SK-N-SH (cell line): ENCODE measurements at regions not wholly inside any gene's neighbourhood (a gene's known extent, or its start where the extent isn't known, plus 50 kb on each side); places are given as distances from the start of the nearest gene placed in this dataset.

Experiments used
- CTCF ChIA-PET: fragments of 300-600, 350-600 bp; formaldehyde crosslinking; extraction: SDS; loops from one replicate; lab custom pipeline; 2021; lab: Yijun Ruan, JAX
- POLR2A ChIA-PET: fragments of 350-600 bp; sonication (Branson Sonifier 250); formaldehyde crosslinking; extraction: SDS; loops from one replicate; lab custom pipeline; 2020; ENCODE audit warnings: antibody characterized with exemption, inconsistent platforms; lab: Yijun Ruan, JAX
- DNase-seq: peaks from one replicate; pipeline ENCODE4 v3.0.0; 2012
- H2AFZ ChIP-seq: fragments of 200-600 bp; sonication (generic); 2 replicates; pipeline ENCODE4 v1.8.1; 2016; ENCODE audit warnings: antibody characterized with exemption, mild to moderate bottlenecking, low read depth
- H3F3A ChIP-seq: fragments of 200-600 bp; sonication (generic); replicated peaks from 2 replicates; pipeline ENCODE3; 2016; ENCODE audit warnings: antibody characterized with exemption, mild to moderate bottlenecking; ENCODE audit not compliant: insufficient read depth
- H3K27ac ChIP-seq, 2 experiments: fragments of 200-500 bp in 1 of 2; fragments of 200-600 bp in 1 of 2; sonication (Bioruptor generic) in 1 of 2; sonication (generic), shearing (Covaris generic) in 1 of 2; 2 replicates each; pipeline versions ENCODE4 v1.5.1 to v1.6.1; 2014 to 2016; ENCODE audit warnings: low read depth in 2 of 2, inconsistent platforms in 1 of 2, low read length in 1 of 2, mild to moderate bottlenecking in 1 of 2, mixed read lengths in 1 of 2
- H3K27me3 ChIP-seq: fragments of 200-600 bp; sonication (generic), shearing (Covaris generic); 2 replicates; pipeline ENCODE4 v1.6.1; 2016; ENCODE audit warnings: mixed run types; ENCODE audit not compliant: insufficient read depth
- H3K36me3 ChIP-seq, 2 experiments: fragments of 200-500 bp in 1 of 2; fragments of 200-600 bp in 1 of 2; sonication (Bioruptor generic) in 1 of 2; sonication (generic) in 1 of 2; replicated peaks in 1 of 2; 2 replicates each; pipeline versions ENCODE3 to v1.5.1; 2014 to 2016; ENCODE audit warnings: low read length in 1 of 2, mild to moderate bottlenecking in 1 of 2; ENCODE audit not compliant: insufficient read depth in 2 of 2, control insufficient read depth in 1 of 2
- H3K4me1 ChIP-seq, 2 experiments: fragments of 200-500 bp in 1 of 2; fragments of 200-600 bp in 1 of 2; sonication (Bioruptor generic) in 1 of 2; sonication (generic), shearing (Covaris generic) in 1 of 2; 2 replicates each; pipeline versions ENCODE4 v1.5.1 to v1.6.1; 2014 to 2016; ENCODE audit warnings: low read depth in 1 of 2, low read length in 1 of 2, mixed run types in 1 of 2; ENCODE audit not compliant: insufficient read depth in 2 of 2, control insufficient read depth in 1 of 2
- H3K4me2 ChIP-seq: fragments of 200-600 bp; sonication (generic), shearing (Covaris generic); 2 replicates; pipeline ENCODE4 v1.6.1; 2017; ENCODE audit warnings: mixed run types
- H3K4me3 ChIP-seq, 2 experiments: fragments of 200-500 bp in 1 of 2; fragments of 200-600 bp in 1 of 2; sonication (Bioruptor generic) in 1 of 2; sonication (generic), shearing (Covaris generic) in 1 of 2; 2 replicates each; pipeline versions ENCODE4 v1.5.1 to v1.8.1; 2014 to 2016; ENCODE audit warnings: low read depth in 2 of 2, inconsistent platforms in 1 of 2, low read length in 1 of 2, mild to moderate bottlenecking in 1 of 2, mixed read lengths in 1 of 2, moderate library complexity in 1 of 2
- H3K79me2 ChIP-seq: fragments of 200-600 bp; sonication (generic); 2 replicates; pipeline ENCODE4 v1.8.1; 2017; ENCODE audit warnings: mild to moderate bottlenecking; ENCODE audit not compliant: insufficient read depth
- H3K9ac ChIP-seq: fragments of 200-600 bp; sonication (generic); 2 replicates; pipeline ENCODE4 v1.6.1; 2017; ENCODE audit warnings: mixed run types
- H3K9me2 ChIP-seq: fragments of 200-600 bp; sonication (generic); 2 replicates; pipeline ENCODE4 v1.6.1; 2017; ENCODE audit warnings: mixed run types
- H3K9me3 ChIP-seq: fragments of 200-600 bp; sonication (generic); 2 replicates; pipeline ENCODE4 v1.6.1; 2017; ENCODE audit warnings: mixed run types, mild to moderate bottlenecking, moderate library complexity
- H4K20me1 ChIP-seq: fragments of 200-600 bp; sonication (generic); 2 replicates; pipeline ENCODE4 v1.6.1; 2017; ENCODE audit warnings: mild to moderate bottlenecking, mixed run types; ENCODE audit not compliant: insufficient read depth
- ELF1 ChIP-seq: IDR thresholded peaks from 2 replicates; pipeline ENCODE4 v1.4.0; 2012
- EP300 ChIP-seq, 2 experiments: IDR thresholded peaks; 2 replicates each; pipeline versions ENCODE4 v1.4.0 to v1.6.1; 2012; ENCODE audit warnings: borderline replicate concordance in 1 of 2, low read depth in 1 of 2, low read length in 1 of 2
- EZH2phosphoT487 ChIP-seq: fragments of 200-600 bp; sonication (generic); IDR thresholded peaks from 2 replicates; pipeline ENCODE4 v1.6.1; 2017; ENCODE audit warnings: low read depth, mixed run types, mild to moderate bottlenecking, antibody characterized with exemption, moderate library complexity, borderline replicate concordance
- FOXJ3 ChIP-seq: sonication (generic); formaldehyde crosslinking; IDR thresholded peaks from 2 replicates; pipeline ENCODE4 v1.5.1; 2020; ENCODE audit warnings: mild to moderate bottlenecking, missing genetic modification reagents
- JUND ChIP-seq: IDR thresholded peaks from 2 replicates; pipeline ENCODE4 v1.4.0; 2012
- MXI1 ChIP-seq: IDR thresholded peaks from 2 replicates; pipeline ENCODE4 v1.6.1; 2012; ENCODE audit warnings: mild to moderate bottlenecking, low read depth, low read length, improper control_type of control experiment
- NFIC ChIP-seq: IDR thresholded peaks from 2 replicates; pipeline ENCODE4 v1.4.0; 2012; ENCODE audit warnings: borderline replicate concordance
- NRF1 ChIP-seq: IDR thresholded peaks from 2 replicates; pipeline ENCODE4 v1.6.1; 2012; ENCODE audit warnings: low read depth, mild to moderate bottlenecking, low read length
- POLR2AphosphoS5 ChIP-seq: IDR thresholded peaks from 2 replicates; pipeline ENCODE4 v1.6.1; 2012; ENCODE audit warnings: low read depth, low read length
- RFX5 ChIP-seq: IDR thresholded peaks from 2 replicates; pipeline ENCODE4 v1.6.1; 2012; ENCODE audit warnings: mild to moderate bottlenecking, improper control_type of control experiment, low read length
- RXRA ChIP-seq: IDR thresholded peaks from 2 replicates; pipeline ENCODE4 v1.4.0; 2012; ENCODE audit warnings: low read depth, mild to moderate bottlenecking, borderline replicate concordance
- SIN3A ChIP-seq: IDR thresholded peaks from 2 replicates; pipeline ENCODE4 v1.6.1; 2012; ENCODE audit warnings: low read depth, mild to moderate bottlenecking, low read length, moderate library complexity, borderline replicate concordance
- SMC3 ChIP-seq: IDR thresholded peaks from 2 replicates; pipeline ENCODE4 v1.6.1; 2012; ENCODE audit warnings: low read depth, low read length, improper control_type of control experiment
- TAF1 ChIP-seq: IDR thresholded peaks from 2 replicates; pipeline ENCODE4 v1.6.1; 2012; ENCODE audit warnings: low read depth, mild to moderate bottlenecking, low read length, moderate library complexity, borderline replicate concordance
- TCF12 ChIP-seq: IDR thresholded peaks from 2 replicates; pipeline ENCODE4 v1.4.0; 2012
- WGBS: methylation state at CpG from one replicate; pipeline ENCODE4 v1.1.6; 2017; ENCODE audit warnings: low lambda C conversion rate; 5-methylcytosine and 5-hydroxymethylcytosine counted together
- TF ChIP-seq, protein P1 (sequence below): fragments of 150-350 bp; IDR thresholded peaks from 2 replicates; pipeline ENCODE4 v1.6.1; 2017; ENCODE audit warnings: antibody characterized with exemption, low read length, low read depth, borderline replicate concordance
- TF ChIP-seq, protein P2 (sequence below): IDR thresholded peaks from 2 replicates; pipeline ENCODE4 v1.4.0; 2012; ENCODE audit warnings: low read depth, borderline replicate concordance
- TF ChIP-seq, protein P3 (sequence below): fragments of 200-600 bp; sonication (generic); IDR thresholded peaks from 2 replicates; pipeline ENCODE4 v1.6.1; 2017; ENCODE audit warnings: antibody characterized with exemption, mild to moderate bottlenecking, moderate library complexity

DNA sequence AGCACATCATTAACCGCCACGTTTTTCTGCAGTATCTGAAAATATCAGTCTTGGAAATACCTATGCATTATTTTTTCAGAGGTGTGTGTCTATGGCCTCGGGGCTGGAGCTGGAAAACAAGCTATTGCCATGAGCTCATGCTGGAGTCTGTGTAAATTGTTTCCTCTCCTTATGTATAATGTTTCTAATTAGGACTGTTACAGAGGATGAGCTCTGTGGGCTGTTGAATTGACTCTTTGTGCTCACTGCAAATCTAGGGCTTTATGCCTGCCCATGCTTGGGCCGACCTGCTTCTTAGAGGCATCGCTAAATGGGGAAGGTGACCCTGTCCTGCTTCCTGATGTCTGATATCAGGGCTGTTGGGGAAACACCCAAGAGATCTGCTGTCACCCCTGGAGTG, 80.8 kb upstream of the SLC22A16 start:
- 68% methylated on average over 4 of the region's 5 CpGs for WGBS
- H3K4me3 ChIP-seq = no peak overlapping the region
- H2AFZ ChIP-seq = no peak overlapping the region
- no peaks in the 10 kb centered on the region for H3F3A ChIP-seq
- no peak overlapping the region for H3K9ac ChIP-seq
- no peaks in the 10 kb centered on the region; a peak in 1 of 4 replicates for H3K4me1 ChIP-seq
- no peaks in the 10 kb centered on the region for H3K79me2 ChIP-seq
- H3K27ac ChIP-seq = no peak overlapping the region
- POLR2A ChIA-PET = no interaction called here
- no peaks in the 10 kb centered on the region for H4K20me1 ChIP-seq
- TF ChIP-seq FOXJ3 (CRISPR knock-in tag) = no peak
- no peak for TF ChIP-seq SIN3A
- TF ChIP-seq POLR2AphosphoS5 = no peak
- TF ChIP-seq ELF1 = no peak
- TF ChIP-seq TCF12 = no peak
- no peak for TF ChIP-seq RXRA
- no peak for TF ChIP-seq TAF1
- TF ChIP-seq, protein P1, sequence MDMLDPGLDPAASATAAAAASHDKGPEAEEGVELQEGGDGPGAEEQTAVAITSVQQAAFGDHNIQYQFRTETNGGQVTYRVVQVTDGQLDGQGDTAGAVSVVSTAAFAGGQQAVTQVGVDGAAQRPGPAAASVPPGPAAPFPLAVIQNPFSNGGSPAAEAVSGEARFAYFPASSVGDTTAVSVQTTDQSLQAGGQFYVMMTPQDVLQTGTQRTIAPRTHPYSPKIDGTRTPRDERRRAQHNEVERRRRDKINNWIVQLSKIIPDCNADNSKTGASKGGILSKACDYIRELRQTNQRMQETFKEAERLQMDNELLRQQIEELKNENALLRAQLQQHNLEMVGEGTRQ = no peak
- TF ChIP-seq, protein P2, sequence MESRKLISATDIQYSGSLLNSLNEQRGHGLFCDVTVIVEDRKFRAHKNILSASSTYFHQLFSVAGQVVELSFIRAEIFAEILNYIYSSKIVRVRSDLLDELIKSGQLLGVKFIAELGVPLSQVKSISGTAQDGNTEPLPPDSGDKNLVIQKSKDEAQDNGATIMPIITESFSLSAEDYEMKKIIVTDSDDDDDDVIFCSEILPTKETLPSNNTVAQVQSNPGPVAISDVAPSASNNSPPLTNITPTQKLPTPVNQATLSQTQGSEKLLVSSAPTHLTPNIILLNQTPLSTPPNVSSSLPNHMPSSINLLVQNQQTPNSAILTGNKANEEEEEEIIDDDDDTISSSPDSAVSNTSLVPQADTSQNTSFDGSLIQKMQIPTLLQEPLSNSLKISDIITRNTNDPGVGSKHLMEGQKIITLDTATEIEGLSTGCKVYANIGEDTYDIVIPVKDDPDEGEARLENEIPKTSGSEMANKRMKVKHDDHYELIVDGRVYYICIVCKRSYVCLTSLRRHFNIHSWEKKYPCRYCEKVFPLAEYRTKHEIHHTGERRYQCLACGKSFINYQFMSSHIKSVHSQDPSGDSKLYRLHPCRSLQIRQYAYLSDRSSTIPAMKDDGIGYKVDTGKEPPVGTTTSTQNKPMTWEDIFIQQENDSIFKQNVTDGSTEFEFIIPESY = no peak
- TF ChIP-seq, protein P3, sequence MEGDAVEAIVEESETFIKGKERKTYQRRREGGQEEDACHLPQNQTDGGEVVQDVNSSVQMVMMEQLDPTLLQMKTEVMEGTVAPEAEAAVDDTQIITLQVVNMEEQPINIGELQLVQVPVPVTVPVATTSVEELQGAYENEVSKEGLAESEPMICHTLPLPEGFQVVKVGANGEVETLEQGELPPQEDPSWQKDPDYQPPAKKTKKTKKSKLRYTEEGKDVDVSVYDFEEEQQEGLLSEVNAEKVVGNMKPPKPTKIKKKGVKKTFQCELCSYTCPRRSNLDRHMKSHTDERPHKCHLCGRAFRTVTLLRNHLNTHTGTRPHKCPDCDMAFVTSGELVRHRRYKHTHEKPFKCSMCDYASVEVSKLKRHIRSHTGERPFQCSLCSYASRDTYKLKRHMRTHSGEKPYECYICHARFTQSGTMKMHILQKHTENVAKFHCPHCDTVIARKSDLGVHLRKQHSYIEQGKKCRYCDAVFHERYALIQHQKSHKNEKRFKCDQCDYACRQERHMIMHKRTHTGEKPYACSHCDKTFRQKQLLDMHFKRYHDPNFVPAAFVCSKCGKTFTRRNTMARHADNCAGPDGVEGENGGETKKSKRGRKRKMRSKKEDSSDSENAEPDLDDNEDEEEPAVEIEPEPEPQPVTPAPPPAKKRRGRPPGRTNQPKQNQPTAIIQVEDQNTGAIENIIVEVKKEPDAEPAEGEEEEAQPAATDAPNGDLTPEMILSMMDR = no peak
- TF ChIP-seq NRF1 = no peak
- no peak for TF ChIP-seq MXI1
- no peak for TF ChIP-seq NFIC
- no peak for TF ChIP-seq EZH2phosphoT487
- TF ChIP-seq EP300 (IDR thresholded peaks at IDR 0.05; ENCODE audit: borderline replicate concordance in 1 of 2, low read depth in 1 of 2, low read length in 1 of 2) = no peak
- no peak for TF ChIP-seq JUND
- no peak for TF ChIP-seq SMC3
- no peak for TF ChIP-seq RFX5
- no peaks in the 10 kb centered on the region for H3K27me3 ChIP-seq
- H3K9me3 ChIP-seq = no peaks in the 10 kb centered on the region
- no peak for DNase-seq
- CTCF ChIA-PET = no interaction called here
- H3K4me2 ChIP-seq = no peak overlapping the region
- H3K9me2 ChIP-seq = no peaks in the 10 kb centered on the region
- no peaks in the 10 kb centered on the region for H3K36me3 ChIP-seq
